ENCODE measurements at regions not wholly inside any gene's neighbourhood (a gene's known extent, or its start where the extent isn't known, plus 50 kb on each side); places are given as distances from the start of the nearest gene placed in this dataset.

DNA sequence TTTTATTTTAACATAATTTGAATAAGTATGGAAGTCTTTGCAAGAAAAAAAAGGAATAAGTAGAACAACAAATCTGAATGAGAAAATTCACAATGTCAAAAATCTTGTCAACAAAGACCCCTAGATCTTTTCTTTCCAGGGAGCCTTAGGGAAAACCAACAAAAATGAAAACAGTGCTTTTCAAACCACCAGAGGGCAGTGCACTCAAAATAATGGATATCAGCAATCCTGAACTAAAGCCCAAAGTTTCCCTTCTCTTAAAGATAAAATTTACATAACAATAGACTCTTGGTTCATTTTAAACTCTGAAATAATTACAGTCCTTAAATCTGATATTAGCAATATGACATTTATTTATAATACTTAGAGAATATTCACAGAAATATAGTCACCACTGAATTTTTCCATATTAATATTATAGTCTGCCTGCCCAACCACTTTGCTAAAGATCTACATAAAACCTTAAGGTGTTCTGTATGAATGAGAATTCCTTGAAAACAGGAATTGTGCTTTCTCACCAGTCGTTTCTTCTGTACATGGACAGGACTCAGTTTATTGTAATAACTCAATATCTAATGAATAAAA is 105.3 kb upstream of the BMP5 start:
- Histone ChIP-seq H2BK20ac (ENCODE audit: low read length) (no peak overlapping the region), H3K23me2 (ENCODE audit: low read depth, low read length) (no peaks in the 10 kb centered on the region), H2BK120ac (replicated peaks; ENCODE audit: low read depth, low read length) (no peak overlapping the region), H3K36me3 (ENCODE audit: control insufficient read depth in 2 of 4, insufficient read depth in 4 of 4, low read length in 3 of 4) (no peaks in the 10 kb centered on the region), H2BK12ac (ENCODE audit: low read depth, low read length) (no peak overlapping the region), H3K27ac (ENCODE audit: low read depth, low read length) (no peak overlapping the region), H4K8ac (ENCODE audit: extremely low read depth, insufficient read depth, low read length) (no peak overlapping the region), H3K23ac (ENCODE audit: insufficient read length) (no peak overlapping the region), H3K4me1 (replicated peaks in 1 of 4; ENCODE audit: control insufficient read depth in 3 of 4, insufficient read depth in 4 of 4, low read length in 3 of 4) (no peaks in the 10 kb centered on the region), H2AFZ (ENCODE audit: low read length) (no peak overlapping the region), H2BK15ac (ENCODE audit: low read length) (no peak overlapping the region), H2AK5ac (ENCODE audit: low read depth, low read length) (no peak overlapping the region), H3K56ac (replicated peaks; ENCODE audit: insufficient read length, low read depth, low read length) (no peak overlapping the region), H4K91ac (replicated peaks; ENCODE audit: insufficient read length, low read length) (no peak overlapping the region), H3K9ac (replicated peaks in 1 of 4; ENCODE audit: extremely low read depth in 1 of 4, low read depth in 3 of 4, low read length in 3 of 4) (no peak overlapping the region), H3K27me3 (replicated peaks in 1 of 4; ENCODE audit: control insufficient read depth in 3 of 4, extremely low read depth in 1 of 4, insufficient read depth in 3 of 4, low read length in 3 of 4) (no peaks in the 10 kb centered on the region), H3K18ac (ENCODE audit: extremely low read depth, low read length) (no peak overlapping the region), H3K4ac (replicated peaks; ENCODE audit: insufficient read length, low read depth, low read length) (no peak overlapping the region), H3K4me2 (ENCODE audit: insufficient read depth in 1 of 2, low read depth in 2 of 2, low read length in 2 of 2) (no peak overlapping the region), H3K79me1 (ENCODE audit: low read depth, low read length) (no peaks in the 10 kb centered on the region), H3K79me2 (ENCODE audit: control insufficient read depth in 1 of 2, insufficient read depth in 2 of 2, low read length in 2 of 2) (no peaks in the 10 kb centered on the region), H3K14ac (ENCODE audit: insufficient read length) (no peak overlapping the region), H4K20me1 (replicated peaks in 1 of 2; ENCODE audit: control insufficient read depth in 1 of 2, insufficient read depth in 2 of 2, low read length in 2 of 2) (no peaks in the 10 kb centered on the region), H3K4me3 (ENCODE audit: extremely low read depth in 1 of 4, insufficient read depth in 2 of 4, low read depth in 3 of 4, low read length in 4 of 4) (no peak overlapping the region), H2BK5ac (ENCODE audit: low read depth, low read length) (no peak overlapping the region), H3K9me3 (ENCODE audit: insufficient read depth in 2 of 2, low read depth in 1 of 2, low read length in 1 of 2) (no peaks in the 10 kb centered on the region), H4K5ac (ENCODE audit: insufficient read length, low read depth, low read length) (no peak overlapping the region)
- 41% methylated on average over 1 of the region's 1 CpG; no CpG with 5 or more reads in 1 of the 2 experiments for WGBS, 2 experiments (ENCODE audit: extremely low coverage in 1 of 2, insufficient coverage in 1 of 2, insufficient read length in 1 of 2, insufficient replicate concordance in 2 of 2, low coverage in 1 of 2, low lambda C conversion rate in 2 of 2, missing lambda C conversion rate in 1 of 2)
- TF ChIP-seq, protein P1, sequence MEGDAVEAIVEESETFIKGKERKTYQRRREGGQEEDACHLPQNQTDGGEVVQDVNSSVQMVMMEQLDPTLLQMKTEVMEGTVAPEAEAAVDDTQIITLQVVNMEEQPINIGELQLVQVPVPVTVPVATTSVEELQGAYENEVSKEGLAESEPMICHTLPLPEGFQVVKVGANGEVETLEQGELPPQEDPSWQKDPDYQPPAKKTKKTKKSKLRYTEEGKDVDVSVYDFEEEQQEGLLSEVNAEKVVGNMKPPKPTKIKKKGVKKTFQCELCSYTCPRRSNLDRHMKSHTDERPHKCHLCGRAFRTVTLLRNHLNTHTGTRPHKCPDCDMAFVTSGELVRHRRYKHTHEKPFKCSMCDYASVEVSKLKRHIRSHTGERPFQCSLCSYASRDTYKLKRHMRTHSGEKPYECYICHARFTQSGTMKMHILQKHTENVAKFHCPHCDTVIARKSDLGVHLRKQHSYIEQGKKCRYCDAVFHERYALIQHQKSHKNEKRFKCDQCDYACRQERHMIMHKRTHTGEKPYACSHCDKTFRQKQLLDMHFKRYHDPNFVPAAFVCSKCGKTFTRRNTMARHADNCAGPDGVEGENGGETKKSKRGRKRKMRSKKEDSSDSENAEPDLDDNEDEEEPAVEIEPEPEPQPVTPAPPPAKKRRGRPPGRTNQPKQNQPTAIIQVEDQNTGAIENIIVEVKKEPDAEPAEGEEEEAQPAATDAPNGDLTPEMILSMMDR (IDR thresholded peaks at IDR 0.05; ENCODE audit: control extremely low read depth in 1 of 3, insufficient read depth in 1 of 3, low read depth in 1 of 3, low read length in 3 of 3), result peak in 2 of 3 experiments; percentile 51 to 59; a peak in 2 of 4 replicates
- TF ChIP-seq RFX5 (IDR thresholded peaks at IDR 0.05; ENCODE audit: borderline replicate concordance, low read depth, low read length) (no peak), CREB1 (IDR thresholded peaks at IDR 0.05) (no peak), RAD21 (IDR thresholded peaks at IDR 0.05 in 1 of 2, conservative IDR thresholded peaks at IDR 0.05 in 1 of 2; ENCODE audit: low read depth in 2 of 2, low read length in 2 of 2) (peak; percentile 87 to 89), SP2 (IDR thresholded peaks at IDR 0.05; ENCODE audit: low read length) (no peak), TBP (IDR thresholded peaks at IDR 0.05; ENCODE audit: low read depth, low read length) (no peak), TCF12 (IDR thresholded peaks at IDR 0.05; ENCODE audit: low read depth, low read length) (no peak), POU5F1 (IDR thresholded peaks at IDR 0.05; ENCODE audit: low read depth, low read length) (0 out of 2 replicates have a peak, but pooled peaks have one; percentile 61), FOSL1 (IDR thresholded peaks at IDR 0.05; ENCODE audit: insufficient read depth, low read depth, low read length) (no peak), GTF2F1 (IDR thresholded peaks at IDR 0.05; ENCODE audit: borderline replicate concordance, low read depth, low read length) (no peak)
- ChIA-PET CTCF (ENCODE audit: partially characterized antibody) (interaction anchor here (0.7 to 1.0 kb wide), 2 partner anchors 112 to 312 kb away, joined by 3 to 16 read pairs; no protein-coding TSS in a partner anchor), POLR2A (ENCODE audit: partially characterized antibody) (no interaction called here)
- FAIRE-seq (peak; percentile 62), DNase-seq (ENCODE audit: low read depth in 1 of 2, low spot score in 2 of 2) (peak in 1 of 2 experiments; percentile 54)
